ENCODE measurements at regions not wholly inside any gene's neighbourhood (a gene's known extent, or its start where the extent isn't known, plus 50 kb on each side); places are given as distances from the start of the nearest gene placed in this dataset.
A peak's percentile ranks its signal among the peaks of the same experiment; 100 is the strongest.

- FAIRE-seq (no peak), DNase-seq (ENCODE audit: low read depth, low spot score) (no peak), ATAC-seq (peak; percentile 90)
- intact Hi-C loops (cut with micrococcal nuclease; ENCODE audit: unreplicated experiment) (no loop called here), in situ Hi-C loops (cut with MboI) (no loop called here)
- 46% methylated on average over 10 of the region's 10 CpGs for WGBS (ENCODE audit: insufficient coverage, insufficient replicate concordance, low lambda C conversion rate, missing lambda C conversion rate)
- Histone ChIP-seq H3K4me2 (ENCODE audit: control insufficient read depth, insufficient read depth) (peak overlapping the region; percentile 35), H3K27ac (ENCODE audit: control insufficient read depth, insufficient read depth) (no peak overlapping the region), H3K27me3 (replicated peaks in 1 of 2; ENCODE audit: control insufficient read depth in 2 of 2, insufficient read depth in 2 of 2, low read length in 1 of 2) (no peaks in the 10 kb centered on the region), H3K9ac (ENCODE audit: control insufficient read depth, insufficient read depth, low read length) (no peak overlapping the region), H3K79me2 (ENCODE audit: control insufficient read depth, insufficient read depth, low read length) (no peaks in the 10 kb centered on the region), H3K9me3 (replicated peaks; ENCODE audit: control insufficient read depth, insufficient read depth, low read length) (no peaks in the 10 kb centered on the region; the same call in 2 of the 3 replicates), H4K20me1 (ENCODE audit: control insufficient read depth, insufficient read depth) (no peaks in the 10 kb centered on the region), H2AFZ (ENCODE audit: control insufficient read depth, low read depth, low read length) (peak overlapping the region; percentile 86), H3K4me1 (ENCODE audit: control insufficient read depth, insufficient read depth, low read length) (peaks cover 10% of the 10 kb centered on the region; the same call in 1 of the 2 replicates), H3K36me3 (ENCODE audit: control insufficient read depth in 2 of 2, insufficient read depth in 2 of 2, low read length in 1 of 2) (no peaks in the 10 kb centered on the region), H3K4me3 (no peak overlapping the region)
- BruUV-seq (replicated peaks): no TSS peak
- CTCF ChIA-PET: interaction anchor here (0.6 to 2.8 kb wide), 15 partner anchors 9 to 295 kb away, joined by 3 to 16 read pairs (median 4); no protein-coding TSS in a partner anchor
- RAD21 ChIA-PET (ENCODE audit: unreplicated experiment): interaction anchor here (0.8 to 2.6 kb wide), 14 partner anchors 9 to 295 kb away, joined by 3 to 31 read pairs (median 4); partner anchors contain the start of gene MYLIP
- SMC1A ChIA-PET (ENCODE audit: uncharacterized antibody, unreplicated experiment): interaction anchor here (0.6 to 6.3 kb wide), 33 partner anchors 8 to 318 kb away, joined by 3 to 73 read pairs (median 4); no protein-coding TSS in a partner anchor
- POLR2A ChIA-PET: interaction anchor here (0.5 to 1.7 kb wide), 7 partner anchors 9 to 111 kb away, joined by 3 to 13 read pairs (median 7); no protein-coding TSS in a partner anchor
- TF ChIP-seq NBN (IDR thresholded peaks at IDR 0.05): no peak
- no peak for TF ChIP-seq HCFC1 (IDR thresholded peaks at IDR 0.05; ENCODE audit: low read length)
- TF ChIP-seq MTA2 (IDR thresholded peaks at IDR 0.05; ENCODE audit: low read depth): peak; percentile 80; the same call in 1 of the 2 replicates
- no peak for TF ChIP-seq ZNF207 (IDR thresholded peaks at IDR 0.05; ENCODE audit: borderline replicate concordance)
- peak; percentile 34; the same call in 1 of the 2 replicates for TF ChIP-seq SPI1 (IDR thresholded peaks at IDR 0.05; ENCODE audit: borderline replicate concordance, insufficient read depth, low read depth, low read length)
- 0 out of 2 replicates have a peak, but pooled peaks have one; percentile 9 for TF ChIP-seq PAX5 (IDR thresholded peaks at IDR 0.05; ENCODE audit: borderline replicate concordance, low read depth, low read length)
- no peak for TF ChIP-seq STAT3 (IDR thresholded peaks at IDR 0.05; ENCODE audit: low read depth, low read length)
- TF ChIP-seq BHLHE40 (IDR thresholded peaks at IDR 0.05; ENCODE audit: borderline replicate concordance in 1 of 2, low read depth in 2 of 2, low read length in 1 of 2): peak; percentile 6 to 45; a peak in 2 of 4 replicates
- no peak for TF ChIP-seq MYB (IDR thresholded peaks at IDR 0.05; ENCODE audit: borderline replicate concordance, low read depth, low read length)
- TF ChIP-seq ZNF687 (IDR thresholded peaks at IDR 0.05): peak; percentile 87
- TF ChIP-seq DPF2 (IDR thresholded peaks at IDR 0.05): 0 out of 2 replicates have a peak, but pooled peaks have one; percentile 18
- TF ChIP-seq IKZF1 (conservative IDR thresholded peaks at IDR 0.05): 0 out of 2 replicates have a peak, but pooled peaks have one; percentile 17
- TF ChIP-seq IKZF2 (IDR thresholded peaks at IDR 0.05): peak in 1 of 2 experiments; percentile 40; a peak in 2 of 4 replicates
- peak; percentile 24 for TF ChIP-seq SKIL (IDR thresholded peaks at IDR 0.05; ENCODE audit: low read depth, poor library complexity, severe bottlenecking)
- no peak for TF ChIP-seq SMAD1 (IDR thresholded peaks at IDR 0.05; ENCODE audit: low read depth, partially characterized antibody)
- peak; percentile 65 for TF ChIP-seq MEF2B (IDR thresholded peaks at IDR 0.05; ENCODE audit: partially characterized antibody, poor library complexity, severe bottlenecking)
- TF ChIP-seq RAD51 (IDR thresholded peaks at IDR 0.05): peak; percentile 48; the same call in 1 of the 2 replicates
Observed at GRCh38 chr6:15887491-15888461, 224.9 kb upstream of the DTNBP1 start.

All from GM12878 (cell line).